Gastrocnemius medialis (tissue), 4 donors: ENCODE measurements at regions not wholly inside any gene's neighbourhood (a gene's known extent, or its start where the extent isn't known, plus 50 kb on each side); places are given as distances from the start of the nearest gene placed in this dataset.

Experiments
- ATAC-seq, 2 donors: fragments of 150-250 bp; one replicate each; pipeline ENCODE4 v1.9.1; 2016
- DNase-seq, 2 donors: peaks; one replicate each; pipeline ENCODE4 v3.0.0-alpha.2; 2019
- H3K27ac ChIP-seq, 4 donors: fragments of 200-600 bp; sonication (generic); 1 replicate in 1 of 4; 2 replicates in 3 of 4; pipeline ENCODE4 v1.5.1; 2016 to 2018; ENCODE audit warnings: mild to moderate bottlenecking in 2 of 4, moderate library complexity in 1 of 4
- H3K27me3 ChIP-seq, 3 donors: fragments of 200-600 bp; sonication (generic) in 2 of 3; 1 replicate in 1 of 3; 2 replicates in 2 of 3; pipeline versions ENCODE4 v1.5.1 to v1.6.0; 2016 to 2019; ENCODE audit warnings: mild to moderate bottlenecking in 1 of 3, moderate library complexity in 1 of 3
- H3K36me3 ChIP-seq, 2 donors: fragments of 200-600 bp; sonication (generic) in 1 of 2; one replicate each; pipeline ENCODE4 v1.5.1; 2017 to 2018
- H3K4me1 ChIP-seq, 2 donors: fragments of 200-600 bp; sonication (generic) in 1 of 2; one replicate each; pipeline ENCODE4 v1.5.1; 2016 to 2017; ENCODE audit warnings: mild to moderate bottlenecking in 2 of 2
- H3K4me3 ChIP-seq, 4 donors: fragments of 200-600 bp; sonication (generic) in 3 of 4; 1 replicate in 1 of 4; 2 replicates in 3 of 4; pipeline ENCODE4 v1.5.1; 2016 to 2019; ENCODE audit warnings: mild to moderate bottlenecking in 2 of 4
- H3K9me3 ChIP-seq, 3 donors: fragments of 200-600 bp; sonication (generic) in 2 of 3; 1 replicate in 1 of 3; 2 replicates in 2 of 3; pipeline ENCODE4 v1.5.1; 2016 to 2019
- POLR2A ChIP-seq, 2 donors: fragments of 450-650 bp; IDR thresholded peaks; one replicate each; pipeline ENCODE4 v1.6.1; 2017; ENCODE audit warnings: antibody characterized with exemption in 2 of 2, mild to moderate bottlenecking in 2 of 2, moderate library complexity in 2 of 2
- in situ Hi-C, 4 donors: fragments of 200-750 bp; cut with MboI; loops; one replicate each; pipeline versions ENCODE4 v1.15.0 to v1.8.0; 2017; ENCODE audit warnings: low sequenced_read_pairs in 4 of 4
- intact Hi-C: fragments of 100-400 bp; cut with DNase I; formaldehyde crosslinking; loops from one replicate; pipeline ENCODE4 v1.15.1; 2023; ENCODE audit warnings: low total_unique reads
- TF ChIP-seq, protein P1 (sequence below), 5 experiments: fragments of 450-650 bp in 3 of 5; fragments of 200-600 bp in 2 of 5; sonication (generic) in 2 of 5; IDR thresholded peaks in 4 of 5; conservative IDR thresholded peaks in 1 of 5; 1 replicate in 4 of 5; 2 replicates in 1 of 5; pipeline ENCODE4 v1.5.1; 2016 to 2019; ENCODE audit warnings: antibody characterized with exemption in 5 of 5, mild to moderate bottlenecking in 3 of 5, moderate library complexity in 3 of 5

DNA sequence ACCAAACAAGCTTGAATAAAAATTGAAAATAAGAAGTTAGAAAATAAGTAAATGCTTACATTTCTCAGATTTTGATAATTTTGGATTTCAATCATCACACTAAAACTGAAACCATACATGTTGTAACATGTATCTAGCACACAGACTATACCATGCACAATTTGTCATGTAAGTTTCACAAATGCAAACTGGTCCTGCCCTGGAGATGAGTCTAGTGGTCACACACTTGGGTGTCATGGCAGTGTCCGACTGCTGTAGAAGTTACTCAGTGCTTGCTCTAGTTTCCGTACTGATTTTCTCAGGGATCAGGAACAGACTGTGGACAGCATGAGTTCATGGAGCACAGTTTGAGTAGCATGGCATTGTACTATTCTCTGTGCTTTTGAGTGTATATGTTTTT, 182.9 kb upstream of the RMP24 start:
- Histone ChIP-seq H3K4me3 (no peak overlapping the region), H3K4me1 (no peaks in the 10 kb centered on the region), H3K27me3 (no peaks in the 10 kb centered on the region), H3K9me3 (no peaks in the 10 kb centered on the region), H3K27ac (no peak overlapping the region), H3K36me3 (no peaks in the 10 kb centered on the region)
- ATAC-seq: no peak
- in situ Hi-C loops (no loop called here), intact Hi-C loops (no loop called here)
- TF ChIP-seq, protein P1, sequence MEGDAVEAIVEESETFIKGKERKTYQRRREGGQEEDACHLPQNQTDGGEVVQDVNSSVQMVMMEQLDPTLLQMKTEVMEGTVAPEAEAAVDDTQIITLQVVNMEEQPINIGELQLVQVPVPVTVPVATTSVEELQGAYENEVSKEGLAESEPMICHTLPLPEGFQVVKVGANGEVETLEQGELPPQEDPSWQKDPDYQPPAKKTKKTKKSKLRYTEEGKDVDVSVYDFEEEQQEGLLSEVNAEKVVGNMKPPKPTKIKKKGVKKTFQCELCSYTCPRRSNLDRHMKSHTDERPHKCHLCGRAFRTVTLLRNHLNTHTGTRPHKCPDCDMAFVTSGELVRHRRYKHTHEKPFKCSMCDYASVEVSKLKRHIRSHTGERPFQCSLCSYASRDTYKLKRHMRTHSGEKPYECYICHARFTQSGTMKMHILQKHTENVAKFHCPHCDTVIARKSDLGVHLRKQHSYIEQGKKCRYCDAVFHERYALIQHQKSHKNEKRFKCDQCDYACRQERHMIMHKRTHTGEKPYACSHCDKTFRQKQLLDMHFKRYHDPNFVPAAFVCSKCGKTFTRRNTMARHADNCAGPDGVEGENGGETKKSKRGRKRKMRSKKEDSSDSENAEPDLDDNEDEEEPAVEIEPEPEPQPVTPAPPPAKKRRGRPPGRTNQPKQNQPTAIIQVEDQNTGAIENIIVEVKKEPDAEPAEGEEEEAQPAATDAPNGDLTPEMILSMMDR (IDR thresholded peaks at IDR 0.05 in 4 of 5, conservative IDR thresholded peaks at IDR 0.05 in 1 of 5): no peak
- TF ChIP-seq POLR2A (IDR thresholded peaks at IDR 0.05): no peak
- DNase-seq: no peak

DNA sequence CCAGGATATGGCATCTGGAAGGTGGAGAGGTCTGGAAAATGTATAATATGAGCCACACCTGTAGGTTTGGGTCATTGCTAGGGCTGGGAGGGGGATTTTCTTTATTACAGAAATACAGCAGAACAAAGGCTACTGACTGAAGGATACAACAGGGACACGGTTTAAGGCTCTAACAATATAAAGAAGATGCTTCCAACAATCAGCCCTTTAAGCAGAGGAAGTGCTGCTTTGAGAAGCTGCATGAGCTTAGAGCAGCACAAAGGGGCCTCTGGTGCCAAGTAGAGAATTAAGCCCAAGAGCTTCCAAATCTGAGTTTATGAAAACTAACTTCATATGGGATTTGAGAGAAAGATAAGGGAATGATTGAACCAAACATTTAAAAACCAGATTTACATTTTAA, 174.5 kb upstream of the RMP24 start:
- intact Hi-C loops (no loop called here), in situ Hi-C loops (no loop called here)
- ATAC-seq (no peak), DNase-seq (no peak)
- no peaks in the 10 kb centered on the region for H3K27me3 ChIP-seq
- H3K4me1 ChIP-seq: no peaks in the 10 kb centered on the region
- TF ChIP-seq, protein P1 (IDR thresholded peaks at IDR 0.05 in 4 of 5, conservative IDR thresholded peaks at IDR 0.05 in 1 of 5): no peak
- no peak for TF ChIP-seq POLR2A (IDR thresholded peaks at IDR 0.05)
- no peaks in the 10 kb centered on the region for H3K36me3 ChIP-seq
- no peaks in the 10 kb centered on the region for H3K9me3 ChIP-seq
- H3K4me3 ChIP-seq: no peak overlapping the region
- no peak overlapping the region for H3K27ac ChIP-seq

DNA sequence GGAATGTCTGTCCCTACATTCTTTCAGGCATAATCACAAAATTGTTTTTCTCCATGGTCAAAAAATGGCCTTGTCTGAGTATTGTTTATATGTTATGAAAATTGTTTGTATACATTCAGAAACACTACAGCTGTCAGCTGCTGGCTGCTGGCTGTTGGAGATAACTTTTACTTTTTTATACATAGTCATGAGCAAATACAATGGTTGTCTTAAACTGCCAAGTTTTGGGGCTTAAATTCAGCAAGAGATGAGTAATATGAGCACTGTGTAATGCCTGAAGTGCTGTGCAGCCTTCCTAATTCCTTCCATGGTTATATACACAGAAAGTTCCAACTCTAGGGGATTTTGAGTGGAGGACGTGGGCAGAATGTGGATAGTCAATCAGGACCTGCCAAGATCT, 168.9 kb upstream of the RMP24 start:
- Histone ChIP-seq H3K9me3 (no peaks in the 10 kb centered on the region), H3K27me3 (no peaks in the 10 kb centered on the region), H3K27ac (no peak overlapping the region), H3K4me3 (no peak overlapping the region), H3K4me1 (no peaks in the 10 kb centered on the region), H3K36me3 (no peaks in the 10 kb centered on the region)
- DNase-seq (no peak), ATAC-seq (no peak)
- intact Hi-C loops: no loop called here
- in situ Hi-C loops: no loop called here
- TF ChIP-seq, protein P1 (IDR thresholded peaks at IDR 0.05 in 4 of 5, conservative IDR thresholded peaks at IDR 0.05 in 1 of 5): no peak
- TF ChIP-seq POLR2A (IDR thresholded peaks at IDR 0.05): no peak

DNA sequence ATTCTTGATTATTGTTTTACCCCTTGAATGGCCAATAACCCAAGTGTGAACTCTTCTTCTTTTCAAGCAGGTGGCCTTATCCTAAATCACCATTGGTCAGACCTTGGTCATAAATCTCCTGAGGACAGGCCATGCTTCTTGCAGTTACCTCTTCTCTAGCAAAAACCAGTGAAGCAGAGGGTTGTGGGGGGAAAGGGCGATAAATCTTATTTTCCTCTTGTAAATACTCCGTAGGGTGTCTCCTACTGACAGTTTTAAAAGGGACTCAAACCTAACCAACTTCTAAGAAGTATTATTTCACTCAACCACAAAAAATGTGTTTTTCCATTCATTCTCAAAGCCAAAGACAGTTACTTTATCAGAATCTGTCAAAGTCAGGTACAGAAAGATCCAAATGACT, 168.1 kb upstream of the RMP24 start:
- H3K27ac ChIP-seq: no peak overlapping the region
- H3K4me1 ChIP-seq: no peaks in the 10 kb centered on the region
- no peaks in the 10 kb centered on the region for H3K36me3 ChIP-seq
- no peak overlapping the region for H3K4me3 ChIP-seq
- DNase-seq (no peak), ATAC-seq (no peak)
- in situ Hi-C loops (no loop called here), intact Hi-C loops (no loop called here)
- H3K9me3 ChIP-seq: no peaks in the 10 kb centered on the region
- H3K27me3 ChIP-seq: no peaks in the 10 kb centered on the region
- TF ChIP-seq, protein P1 (IDR thresholded peaks at IDR 0.05 in 4 of 5, conservative IDR thresholded peaks at IDR 0.05 in 1 of 5): no peak
- TF ChIP-seq POLR2A (IDR thresholded peaks at IDR 0.05): no peak

DNA sequence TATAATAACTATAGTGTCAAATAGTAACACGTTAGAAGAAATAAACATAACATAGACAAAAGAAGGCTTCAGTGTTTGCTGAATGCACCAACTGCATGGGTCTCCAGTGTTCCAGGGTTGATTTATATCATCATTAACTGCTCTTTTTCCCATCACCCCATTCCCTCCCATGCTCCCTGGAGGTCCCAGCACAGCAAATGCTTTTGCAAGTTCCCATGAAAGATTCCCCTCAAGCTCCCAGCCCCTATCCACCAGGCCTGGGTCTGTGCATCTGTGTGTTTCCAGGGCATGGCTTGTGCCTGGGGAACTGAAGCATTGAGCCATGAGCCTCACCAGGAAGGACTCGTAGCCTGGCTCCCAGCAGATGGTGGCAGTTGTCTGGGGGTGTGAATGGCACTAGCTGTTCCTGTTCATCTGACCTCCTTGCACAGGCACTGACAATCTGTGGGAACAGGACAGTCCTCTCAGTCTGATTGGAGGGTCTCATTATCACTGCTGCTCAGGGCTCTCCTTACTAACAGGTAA, 164.6 kb upstream of the RMP24 start:
- no peak for ATAC-seq
- no peak for TF ChIP-seq POLR2A (IDR thresholded peaks at IDR 0.05)
- TF ChIP-seq, protein P1 (IDR thresholded peaks at IDR 0.05 in 4 of 5, conservative IDR thresholded peaks at IDR 0.05 in 1 of 5): no peak
- in situ Hi-C loops (no loop called here), intact Hi-C loops (no loop called here)
- Histone ChIP-seq H3K36me3 (no peaks in the 10 kb centered on the region), H3K4me1 (no peaks in the 10 kb centered on the region), H3K9me3 (no peaks in the 10 kb centered on the region), H3K4me3 (no peak overlapping the region), H3K27me3 (no peaks in the 10 kb centered on the region), H3K27ac (no peak overlapping the region)
- DNase-seq: no peak
